Neuronal stem cell (in vitro differentiated cells): ENCODE measurements at regions not wholly inside any gene's neighbourhood (a gene's known extent, or its start where the extent isn't known, plus 50 kb on each side); places are given as distances from the start of the nearest gene placed in this dataset.
A peak's percentile ranks its signal among the peaks of the same experiment; 100 is the strongest.

ENCODE experiments used
- DNase-seq: peaks from one replicate; pipeline ENCODE4 v3.0.0-alpha.2; 2013; ENCODE audit warnings: low spot score
- H2AFZ ChIP-seq: one replicate; pipeline ENCODE4 v1.6.1; 2013; ENCODE audit warnings: mild to moderate bottlenecking, low read length, inconsistent platforms
- H2AK5ac ChIP-seq: 2 replicates; pipeline ENCODE4 v1.6.1; 2013; ENCODE audit warnings: low read depth, mild to moderate bottlenecking, inconsistent platforms, low read length, moderate library complexity, mixed read lengths
- H2BK120ac ChIP-seq: 2 replicates; pipeline ENCODE4 v1.6.1; 2013; ENCODE audit warnings: low read depth, mild to moderate bottlenecking, inconsistent platforms, low read length, moderate library complexity, mixed read lengths
- H2BK12ac ChIP-seq: one replicate; pipeline ENCODE4 v1.6.1; 2013; ENCODE audit warnings: low read length, inconsistent platforms
- H2BK15ac ChIP-seq: 2 replicates; pipeline ENCODE4 v1.6.1; 2013; ENCODE audit warnings: mild to moderate bottlenecking, low read length, inconsistent platforms, mixed read lengths
- H2BK5ac ChIP-seq: one replicate; pipeline ENCODE4 v1.6.1; 2013; ENCODE audit warnings: inconsistent platforms, mild to moderate bottlenecking, low read length, moderate library complexity
- H3K14ac ChIP-seq: one replicate; pipeline ENCODE4 v1.6.1; 2013; ENCODE audit warnings: low read length, inconsistent platforms
- H3K18ac ChIP-seq: 2 replicates; pipeline ENCODE4 v1.6.1; 2013; ENCODE audit warnings: low read length, inconsistent platforms
- H3K23ac ChIP-seq: 2 replicates; pipeline ENCODE4 v1.6.1; 2013; ENCODE audit warnings: low read depth, mild to moderate bottlenecking, mixed read lengths, low read length, inconsistent platforms; ENCODE audit not compliant: poor library complexity
- H3K27ac ChIP-seq: replicated peaks from 3 replicates; pipeline ENCODE4 v1.5.1; 2013; ENCODE audit warnings: low read length, inconsistent platforms
- H3K27me3 ChIP-seq, 3 experiments: 2 replicates each; pipeline ENCODE4 v1.6.1; 2013; ENCODE audit warnings: low read length in 3 of 3, mild to moderate bottlenecking in 2 of 3, inconsistent platforms in 1 of 3, low read depth in 1 of 3, mixed read lengths in 1 of 3, moderate library complexity in 1 of 3; ENCODE audit not compliant: control insufficient read depth in 3 of 3, insufficient read depth in 3 of 3
- H3K36me3 ChIP-seq, 2 donors: replicated peaks in 1 of 2; 2 replicates each; pipeline ENCODE4 v1.6.1; 2013; ENCODE audit warnings: low read length in 2 of 2; ENCODE audit not compliant: control insufficient read depth in 2 of 2, insufficient read depth in 2 of 2
- H3K4ac ChIP-seq: 2 replicates; pipeline ENCODE4 v1.6.1; 2013; ENCODE audit warnings: inconsistent platforms, mild to moderate bottlenecking, low read length, moderate library complexity
- H3K4me1 ChIP-seq, 2 donors: 1 replicate in 1 of 2; 2 replicates in 1 of 2; pipeline ENCODE4 v1.6.1; 2013; ENCODE audit warnings: low read length in 2 of 2, low read depth in 1 of 2; ENCODE audit not compliant: control insufficient read depth in 2 of 2, insufficient read depth in 1 of 2
- H3K4me2 ChIP-seq: one replicate; pipeline ENCODE4 v1.6.1; 2013; ENCODE audit warnings: mild to moderate bottlenecking, low read length, inconsistent platforms; ENCODE audit not compliant: insufficient read depth, poor library complexity, severe bottlenecking
- H3K4me3 ChIP-seq, 2 donors: 2 replicates each; pipeline ENCODE4 v1.5.1; 2013; ENCODE audit warnings: low read length in 2 of 2, mild to moderate bottlenecking in 2 of 2, inconsistent platforms in 1 of 2, moderate library complexity in 1 of 2
- H3K79me1 ChIP-seq: one replicate; pipeline ENCODE4 v1.6.1; 2013; ENCODE audit warnings: low read depth, mild to moderate bottlenecking, inconsistent platforms, low read length, moderate library complexity
- H3K9ac ChIP-seq: one replicate; pipeline ENCODE4 v1.6.1; 2013; ENCODE audit warnings: mild to moderate bottlenecking, low read depth, low read length, inconsistent platforms; ENCODE audit not compliant: poor library complexity
- H3K9me3 ChIP-seq, 2 donors: replicated peaks in 1 of 2; 2 replicates each; pipeline versions ENCODE3 to v1.6.1; 2013; ENCODE audit warnings: low read length in 2 of 2, mild to moderate bottlenecking in 2 of 2, inconsistent platforms in 1 of 2, low read depth in 1 of 2, mixed read lengths in 1 of 2, moderate library complexity in 1 of 2; ENCODE audit not compliant: control insufficient read depth in 2 of 2, insufficient read depth in 1 of 2
- H4K8ac ChIP-seq: one replicate; pipeline ENCODE4 v1.6.1; 2013; ENCODE audit warnings: low read depth, mild to moderate bottlenecking, inconsistent platforms, low read length, moderate library complexity
- H4K91ac ChIP-seq: one replicate; pipeline ENCODE4 v1.6.1; 2013; ENCODE audit warnings: low read length, low read depth, mild to moderate bottlenecking, inconsistent platforms; ENCODE audit not compliant: poor library complexity
- WGBS, 2 donors: extraction: QIAGEN DNeasy Blood & Tissue Kit; methylation state at CpG; one replicate each; pipeline ENCODE4 v1.1.7; 2013; ENCODE audit warnings: missing lambda C conversion rate in 2 of 2, mixed read lengths in 1 of 2; ENCODE audit not compliant: insufficient read length in 2 of 2, insufficient replicate concordance in 1 of 2; ENCODE audit errors: extremely low coverage in 2 of 2; 5-methylcytosine and 5-hydroxymethylcytosine counted together

- Histone ChIP-seq H3K27ac (no peak overlapping the region), H2BK15ac (no peak overlapping the region), H3K4me2 (no peak overlapping the region), H4K8ac (no peak overlapping the region), H3K27me3 (no peaks in the 10 kb centered on the region), H2AK5ac (no peak overlapping the region), H3K9me3 (no peaks in the 10 kb centered on the region), H2BK12ac (no peak overlapping the region), H2AFZ (no peak overlapping the region), H3K4me3 (no peak overlapping the region), H3K23ac (no peak overlapping the region), H3K18ac (no peak overlapping the region), H2BK120ac (no peak overlapping the region), H4K91ac (no peak overlapping the region), H3K79me1 (no peaks in the 10 kb centered on the region), H3K36me3 (no peaks in the 10 kb centered on the region), H3K9ac (no peak overlapping the region), H2BK5ac (no peak overlapping the region), H3K4ac (no peak overlapping the region), H3K14ac (no peak overlapping the region), H3K4me1 (peaks cover 3 to 6% of the 10 kb centered on the region in 2 donors)
- DNase-seq, result no peak
- WGBS, 2 donors, result no CpG with 5 or more reads among the region's 2 CpGs
Observed at GRCh38 chr6:105497549-105497948, 94.7 kb upstream of the PREP start.

- Histone ChIP-seq H2AK5ac (no peak overlapping the region), H3K14ac (no peak overlapping the region), H3K4me3 (no peak overlapping the region), H2AFZ (no peak overlapping the region), H3K36me3 (no peaks in the 10 kb centered on the region), H3K79me1 (no peaks in the 10 kb centered on the region), H3K18ac (no peak overlapping the region), H2BK15ac (no peak overlapping the region), H3K4me2 (no peak overlapping the region), H3K4me1 (peaks cover 3 to 6% of the 10 kb centered on the region in 2 donors), H3K27me3 (no peaks in the 10 kb centered on the region), H3K9me3 (no peaks in the 10 kb centered on the region), H3K23ac (no peak overlapping the region), H4K91ac (no peak overlapping the region), H2BK5ac (no peak overlapping the region), H3K27ac (no peak overlapping the region), H3K4ac (no peak overlapping the region), H4K8ac (no peak overlapping the region), H2BK12ac (no peak overlapping the region), H3K9ac (no peak overlapping the region), H2BK120ac (no peak overlapping the region)
- no peak for DNase-seq
- no CpG with 5 or more reads among the region's 6 CpGs for WGBS, 2 donors
Observed at GRCh38 chr6:105495515-105495914, 92.6 kb upstream of the PREP start.

GRCh38 chr6:105494688-105495087 is 91.8 kb upstream of the PREP start:
- Histone ChIP-seq H2BK5ac (no peak overlapping the region), H3K18ac (no peak overlapping the region), H3K23ac (no peak overlapping the region), H3K79me1 (no peaks in the 10 kb centered on the region), H3K27me3 (no peaks in the 10 kb centered on the region), H3K9ac (no peak overlapping the region), H3K4ac (no peak overlapping the region), H2BK120ac (no peak overlapping the region), H4K8ac (no peak overlapping the region), H3K36me3 (no peaks in the 10 kb centered on the region), H3K14ac (no peak overlapping the region), H3K4me3 (no peak overlapping the region), H3K4me1 (peaks cover 3% of the 10 kb centered on the region in 2 donors), H2BK12ac (no peak overlapping the region), H2AK5ac (no peak overlapping the region), H3K27ac (no peak overlapping the region), H2BK15ac (no peak overlapping the region), H4K91ac (no peak overlapping the region), H3K9me3 (no peaks in the 10 kb centered on the region), H3K4me2 (no peak overlapping the region), H2AFZ (no peak overlapping the region)
- DNase-seq, result no peak
- WGBS, 2 donors, result no CpG with 5 or more reads among the region's 5 CpGs

GRCh38 chr6:105493736-105494135 is 90.9 kb upstream of the PREP start:
- Histone ChIP-seq H3K79me1 (no peaks in the 10 kb centered on the region), H2AK5ac (no peak overlapping the region), H3K27me3 (no peaks in the 10 kb centered on the region), H2BK15ac (no peak overlapping the region), H3K4me3 (no peak overlapping the region), H3K23ac (no peak overlapping the region), H4K8ac (no peak overlapping the region), H3K4me2 (no peak overlapping the region), H3K4ac (no peak overlapping the region), H2BK12ac (no peak overlapping the region), H3K27ac (no peak overlapping the region), H3K14ac (no peak overlapping the region), H3K4me1 (peaks cover 3 to 11% of the 10 kb centered on the region in 2 donors), H2BK5ac (no peak overlapping the region), H3K18ac (no peak overlapping the region), H3K36me3 (no peaks in the 10 kb centered on the region), H3K9me3 (no peaks in the 10 kb centered on the region), H2AFZ (peak overlapping the region; percentile 14), H3K9ac (no peak overlapping the region), H2BK120ac (no peak overlapping the region), H4K91ac (no peak overlapping the region)
- DNase-seq, result no peak
- WGBS, 2 donors, result no CpG with 5 or more reads among the region's 2 CpGs
